Tibial nerve (tissue), 4 donors: ENCODE measurements at regions not wholly inside any gene's neighbourhood (a gene's known extent, or its start where the extent isn't known, plus 50 kb on each side); places are given as distances from the start of the nearest gene placed in this dataset.

Experiments
- DNase-seq, 2 donors: peaks; one replicate each; pipeline ENCODE4 v3.0.0-alpha.2; 2019; ENCODE audit warnings: low spot score in 2 of 2
- H3K27ac ChIP-seq, 4 donors: fragments of 200-600 bp; sonication (generic) in 3 of 4; one replicate each; pipeline ENCODE4 v1.5.1; 2017 to 2019; ENCODE audit warnings: mild to moderate bottlenecking in 1 of 4
- H3K27me3 ChIP-seq, 2 donors: fragments of 200-600 bp; sonication (generic) in 1 of 2; one replicate each; pipeline versions ENCODE4 v1.5.1 to v1.6.0; 2017 to 2019
- H3K36me3 ChIP-seq, 3 donors: fragments of 200-600 bp; sonication (generic); one replicate each; pipeline ENCODE4 v1.5.1; 2018 to 2019
- H3K4me1 ChIP-seq, 4 donors: fragments of 200-600 bp; sonication (generic) in 3 of 4; one replicate each; pipeline ENCODE4 v1.5.1; 2017 to 2019
- H3K4me3 ChIP-seq, 4 donors: fragments of 200-600 bp; sonication (generic) in 3 of 4; one replicate each; pipeline ENCODE4 v1.5.1; 2017 to 2019; ENCODE audit warnings: mild to moderate bottlenecking in 1 of 4, moderate library complexity in 1 of 4
- H3K9me3 ChIP-seq, 4 donors: fragments of 200-600 bp; sonication (generic) in 3 of 4; one replicate each; pipeline ENCODE4 v1.5.1; 2017 to 2019
- CTCF ChIP-seq, 5 experiments: fragments of 200-600 bp in 3 of 5; fragments of 450-650 bp in 2 of 5; sonication (generic) in 3 of 5; IDR thresholded peaks; one replicate each; pipeline ENCODE4 v1.5.1; 2016 to 2019; ENCODE audit warnings: antibody characterized with exemption in 5 of 5, mild to moderate bottlenecking in 3 of 5, moderate library complexity in 2 of 5
- EP300 ChIP-seq, 2 donors: sonication (generic); formaldehyde crosslinking; IDR thresholded peaks; one replicate each; pipeline ENCODE4 v1.6.1; 2017; ENCODE audit warnings: antibody characterized with exemption in 2 of 2, mild to moderate bottlenecking in 1 of 2
- POLR2A ChIP-seq, 2 donors: fragments of 450-650 bp; IDR thresholded peaks; one replicate each; pipeline ENCODE4 v1.6.1; 2017; ENCODE audit warnings: antibody characterized with exemption in 2 of 2, mild to moderate bottlenecking in 2 of 2, moderate library complexity in 2 of 2
- WGBS, 2 donors: methylation state at CpG; one replicate each; pipeline ENCODE4 v1.1.5; 2018; 5-methylcytosine and 5-hydroxymethylcytosine counted together

GRCh38 chr2:145854039-145854755 is 1334.3 kb upstream of the ZEB2 start:
- H3K27me3 ChIP-seq = no peaks in the 10 kb centered on the region
- no peak overlapping the region for H3K4me3 ChIP-seq
- H3K4me1 ChIP-seq = no peaks in the 10 kb centered on the region
- DNase-seq = no peak
- no peaks in the 10 kb centered on the region for H3K36me3 ChIP-seq
- H3K9me3 ChIP-seq = no peaks in the 10 kb centered on the region
- TF ChIP-seq POLR2A (IDR thresholded peaks at IDR 0.05) (no peak), CTCF (IDR thresholded peaks at IDR 0.05) (no peak), EP300 (IDR thresholded peaks at IDR 0.05) (no peak)
- H3K27ac ChIP-seq = no peak overlapping the region
- 91 to 96% methylated on average over 4 of the region's 4 CpGs for WGBS, 2 donors

DNA sequence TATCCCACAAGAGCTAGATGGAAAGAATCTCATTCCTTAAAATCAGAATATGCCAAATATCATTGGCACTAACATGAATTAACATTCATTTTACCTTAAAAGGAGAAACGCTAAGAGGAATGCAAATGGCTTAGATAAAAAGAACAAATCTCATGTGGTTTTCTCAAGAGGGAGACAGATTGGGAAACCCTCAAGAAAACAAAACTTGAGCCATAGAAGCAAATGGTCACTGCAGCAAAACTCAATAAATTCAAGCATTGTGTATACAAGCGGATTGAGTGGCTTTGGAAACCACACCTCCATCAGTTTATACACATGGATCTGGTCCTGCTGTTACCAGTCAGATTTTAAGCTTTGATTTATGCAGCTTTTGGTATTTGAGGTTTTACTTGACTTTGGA is 1331.8 kb upstream of the ZEB2 start:
- no peaks in the 10 kb centered on the region for H3K4me1 ChIP-seq
- WGBS, 2 donors = 71 to 84% methylated on average over 2 of the region's 2 CpGs
- no peak overlapping the region for H3K27ac ChIP-seq
- no peaks in the 10 kb centered on the region for H3K36me3 ChIP-seq
- no peaks in the 10 kb centered on the region for H3K9me3 ChIP-seq
- no peak overlapping the region for H3K4me3 ChIP-seq
- H3K27me3 ChIP-seq = no peaks in the 10 kb centered on the region
- TF ChIP-seq EP300 (IDR thresholded peaks at IDR 0.05) (no peak), CTCF (IDR thresholded peaks at IDR 0.05) (no peak), POLR2A (IDR thresholded peaks at IDR 0.05) (no peak)
- no peak for DNase-seq

- DNase-seq = no peak
- H3K4me1 ChIP-seq = no peaks in the 10 kb centered on the region
- no peak for TF ChIP-seq CTCF (IDR thresholded peaks at IDR 0.05)
- TF ChIP-seq POLR2A (IDR thresholded peaks at IDR 0.05) = no peak
- TF ChIP-seq EP300 (IDR thresholded peaks at IDR 0.05) = no peak
- H3K27ac ChIP-seq = no peak overlapping the region
- no peaks in the 10 kb centered on the region for H3K9me3 ChIP-seq
- H3K36me3 ChIP-seq = no peaks in the 10 kb centered on the region
- 80 to 81% methylated on average over 4 of the region's 4 CpGs for WGBS, 2 donors
- H3K4me3 ChIP-seq = no peak overlapping the region
- no peaks in the 10 kb centered on the region for H3K27me3 ChIP-seq
Observed at GRCh38 chr2:145849466-145849865, 1329.5 kb upstream of the ZEB2 start.

DNA sequence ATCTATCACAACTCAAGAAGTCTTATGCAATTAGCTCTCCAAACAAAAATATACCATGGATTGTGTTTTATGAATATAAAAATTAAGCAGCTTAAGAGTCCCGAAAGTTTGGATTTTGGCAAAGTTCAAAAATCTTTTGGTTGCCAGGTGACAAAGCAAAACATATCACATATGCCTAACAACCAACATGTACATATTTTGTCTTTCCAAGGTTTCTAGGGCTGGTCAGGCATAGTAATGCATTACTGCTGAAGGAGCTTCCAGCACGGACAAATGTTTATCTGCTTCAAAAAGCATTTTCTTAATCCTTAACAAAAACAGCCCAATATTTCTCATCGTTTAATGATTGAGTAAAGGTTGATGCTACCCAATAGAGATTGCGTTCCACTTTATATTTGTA is 1327.1 kb upstream of the ZEB2 start:
- no peaks in the 10 kb centered on the region for H3K27me3 ChIP-seq
- TF ChIP-seq EP300 (IDR thresholded peaks at IDR 0.05) = no peak
- TF ChIP-seq POLR2A (IDR thresholded peaks at IDR 0.05) = no peak
- H3K4me3 ChIP-seq = no peak overlapping the region
- H3K4me1 ChIP-seq = no peaks in the 10 kb centered on the region
- no peak overlapping the region for H3K27ac ChIP-seq
- no peaks in the 10 kb centered on the region for H3K9me3 ChIP-seq
- H3K36me3 ChIP-seq = no peaks in the 10 kb centered on the region
- DNase-seq = no peak
- WGBS, 2 donors = 65 to 70% methylated on average over 4 of the region's 4 CpGs

- no peak overlapping the region for H3K27ac ChIP-seq
- no peaks in the 10 kb centered on the region for H3K4me1 ChIP-seq
- H3K27me3 ChIP-seq = no peaks in the 10 kb centered on the region
- DNase-seq = no peak
- WGBS, 2 donors = 76 to 80% methylated on average over 3 of the region's 3 CpGs
- no peak for TF ChIP-seq POLR2A (IDR thresholded peaks at IDR 0.05)
- no peak for TF ChIP-seq EP300 (IDR thresholded peaks at IDR 0.05)
- no peak for TF ChIP-seq CTCF (IDR thresholded peaks at IDR 0.05)
- no peak overlapping the region for H3K4me3 ChIP-seq
- H3K9me3 ChIP-seq = no peaks in the 10 kb centered on the region
- no peaks in the 10 kb centered on the region for H3K36me3 ChIP-seq
Observed at GRCh38 chr2:145845923-145846322, 1326.0 kb upstream of the ZEB2 start.
